Ovary (tissue), 3 donors: ENCODE measurements at regions not wholly inside any gene's neighbourhood (a gene's known extent, or its start where the extent isn't known, plus 50 kb on each side); places are given as distances from the start of the nearest gene placed in this dataset.

Experiments
- CTCF ChIP-seq, 3 donors: fragments of 450-650 bp in 2 of 3; fragments of 200-600 bp in 1 of 3; IDR thresholded peaks; one replicate each; pipeline versions ENCODE4 v1.5.1 to v1.8.0; 2016 to 2022; ENCODE audit warnings: antibody characterized with exemption in 3 of 3, mild to moderate bottlenecking in 1 of 3
- POLR2A ChIP-seq: fragments of 450-650 bp; IDR thresholded peaks from one replicate; pipeline ENCODE4 v1.6.1; 2017; ENCODE audit warnings: antibody characterized with exemption, mild to moderate bottlenecking, moderate library complexity
- donor health status: DM: no; HTN: no; CAD: no.

DNA sequence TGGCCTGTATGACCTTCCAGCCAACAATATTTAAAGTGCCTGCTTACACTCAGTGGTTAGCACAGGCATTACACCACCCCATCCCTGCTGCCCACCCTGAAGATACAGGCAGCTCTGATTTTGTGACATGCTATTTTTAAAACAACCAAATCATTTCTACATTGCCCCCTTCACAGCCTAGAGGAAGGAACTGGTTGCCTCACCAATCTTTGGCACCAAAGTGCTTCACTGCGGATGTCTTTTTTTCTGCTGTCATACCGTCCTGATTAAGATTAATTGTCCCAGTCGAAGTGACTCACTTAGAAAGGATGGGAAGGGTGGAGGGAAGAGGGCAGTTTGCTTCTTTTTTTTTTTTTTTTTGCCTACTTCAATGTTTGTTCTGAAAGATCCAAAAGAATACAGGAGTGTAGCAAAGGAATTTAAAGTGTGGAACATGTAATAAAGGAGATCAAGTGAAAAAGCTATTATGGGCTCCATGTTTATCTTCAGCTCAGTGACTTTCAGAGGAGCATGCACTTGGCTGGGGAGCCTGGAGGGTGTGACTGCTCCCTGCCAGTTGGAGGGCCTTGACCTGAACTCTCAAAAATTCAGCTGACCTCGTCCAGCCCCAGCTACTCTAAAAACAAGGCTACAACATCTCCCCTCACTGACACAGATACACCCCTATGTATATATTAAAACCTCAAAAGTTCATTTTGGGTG is 501.1 kb upstream of the TNP1 start:
- TF ChIP-seq CTCF (IDR thresholded peaks at IDR 0.05) (peak in 1 of 3 donors; percentile 6), POLR2A (no peak)
